ENCODE measurements at regions not wholly inside any gene's neighbourhood (a gene's known extent, or its start where the extent isn't known, plus 50 kb on each side); places are given as distances from the start of the nearest gene placed in this dataset.

DNA sequence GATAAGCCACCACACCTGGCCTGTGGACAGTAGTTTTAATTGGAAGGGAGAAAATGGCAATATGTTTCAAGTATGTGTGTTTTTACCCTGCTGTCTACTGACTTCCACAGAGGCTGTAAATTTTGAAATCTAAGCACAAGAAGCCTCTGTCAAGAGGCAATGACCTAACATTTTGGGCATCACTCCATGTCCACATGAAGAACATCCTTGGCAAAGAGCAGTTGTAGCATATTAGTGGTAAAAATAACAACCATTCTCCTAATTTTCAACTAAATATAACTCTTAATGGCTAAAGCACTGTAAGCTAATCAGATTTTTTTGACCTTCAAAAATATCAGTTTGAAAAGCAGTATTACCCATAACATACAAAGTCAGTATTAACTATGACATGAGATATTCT is 100.3 kb upstream of the APC start:
- TF ChIP-seq AFF4 (CRISPR knock-in tag; IDR thresholded peaks at IDR 0.05; ENCODE audit: borderline replicate concordance) (no peak), ZNF232 (CRISPR knock-in tag; IDR thresholded peaks at IDR 0.05) (no peak), IRF2 (CRISPR knock-in tag; IDR thresholded peaks at IDR 0.05; ENCODE audit: borderline replicate concordance, low read depth) (no peak), E2F4 (CRISPR knock-in tag; IDR thresholded peaks at IDR 0.05; ENCODE audit: borderline replicate concordance, low read depth) (no peak), CREB1 (CRISPR knock-in tag; IDR thresholded peaks at IDR 0.05) (no peak), NFE2L1 (CRISPR knock-in tag; IDR thresholded peaks at IDR 0.05) (no peak), CREM (CRISPR knock-in tag; IDR thresholded peaks at IDR 0.05) (no peak), TCF7 (CRISPR knock-in tag; IDR thresholded peaks at IDR 0.05; ENCODE audit: low read depth) (no peak), ESRRA (CRISPR knock-in tag; IDR thresholded peaks at IDR 0.05; ENCODE audit: borderline replicate concordance) (no peak)
- TF ChIP-seq, protein P1, sequence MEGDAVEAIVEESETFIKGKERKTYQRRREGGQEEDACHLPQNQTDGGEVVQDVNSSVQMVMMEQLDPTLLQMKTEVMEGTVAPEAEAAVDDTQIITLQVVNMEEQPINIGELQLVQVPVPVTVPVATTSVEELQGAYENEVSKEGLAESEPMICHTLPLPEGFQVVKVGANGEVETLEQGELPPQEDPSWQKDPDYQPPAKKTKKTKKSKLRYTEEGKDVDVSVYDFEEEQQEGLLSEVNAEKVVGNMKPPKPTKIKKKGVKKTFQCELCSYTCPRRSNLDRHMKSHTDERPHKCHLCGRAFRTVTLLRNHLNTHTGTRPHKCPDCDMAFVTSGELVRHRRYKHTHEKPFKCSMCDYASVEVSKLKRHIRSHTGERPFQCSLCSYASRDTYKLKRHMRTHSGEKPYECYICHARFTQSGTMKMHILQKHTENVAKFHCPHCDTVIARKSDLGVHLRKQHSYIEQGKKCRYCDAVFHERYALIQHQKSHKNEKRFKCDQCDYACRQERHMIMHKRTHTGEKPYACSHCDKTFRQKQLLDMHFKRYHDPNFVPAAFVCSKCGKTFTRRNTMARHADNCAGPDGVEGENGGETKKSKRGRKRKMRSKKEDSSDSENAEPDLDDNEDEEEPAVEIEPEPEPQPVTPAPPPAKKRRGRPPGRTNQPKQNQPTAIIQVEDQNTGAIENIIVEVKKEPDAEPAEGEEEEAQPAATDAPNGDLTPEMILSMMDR (IDR thresholded peaks at IDR 0.05) = no peak
- TF ChIP-seq, protein P2, sequence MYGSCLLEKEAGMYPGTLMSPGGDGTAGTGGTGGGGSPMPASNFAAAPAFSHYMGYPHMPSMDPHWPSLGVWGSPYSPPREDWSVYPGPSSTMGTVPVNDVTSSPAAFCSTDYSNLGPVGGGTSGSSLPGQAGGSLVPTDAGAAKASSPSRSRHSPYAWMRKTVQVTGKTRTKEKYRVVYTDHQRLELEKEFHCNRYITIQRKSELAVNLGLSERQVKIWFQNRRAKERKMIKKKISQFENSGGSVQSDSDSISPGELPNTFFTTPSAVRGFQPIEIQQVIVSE (CRISPR knock-in tag; IDR thresholded peaks at IDR 0.05; ENCODE audit: borderline replicate concordance) = no peak
- TF ChIP-seq, protein P3, sequence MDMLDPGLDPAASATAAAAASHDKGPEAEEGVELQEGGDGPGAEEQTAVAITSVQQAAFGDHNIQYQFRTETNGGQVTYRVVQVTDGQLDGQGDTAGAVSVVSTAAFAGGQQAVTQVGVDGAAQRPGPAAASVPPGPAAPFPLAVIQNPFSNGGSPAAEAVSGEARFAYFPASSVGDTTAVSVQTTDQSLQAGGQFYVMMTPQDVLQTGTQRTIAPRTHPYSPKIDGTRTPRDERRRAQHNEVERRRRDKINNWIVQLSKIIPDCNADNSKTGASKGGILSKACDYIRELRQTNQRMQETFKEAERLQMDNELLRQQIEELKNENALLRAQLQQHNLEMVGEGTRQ (CRISPR knock-in tag; IDR thresholded peaks at IDR 0.05) = no peak
- TF ChIP-seq, protein P4, sequence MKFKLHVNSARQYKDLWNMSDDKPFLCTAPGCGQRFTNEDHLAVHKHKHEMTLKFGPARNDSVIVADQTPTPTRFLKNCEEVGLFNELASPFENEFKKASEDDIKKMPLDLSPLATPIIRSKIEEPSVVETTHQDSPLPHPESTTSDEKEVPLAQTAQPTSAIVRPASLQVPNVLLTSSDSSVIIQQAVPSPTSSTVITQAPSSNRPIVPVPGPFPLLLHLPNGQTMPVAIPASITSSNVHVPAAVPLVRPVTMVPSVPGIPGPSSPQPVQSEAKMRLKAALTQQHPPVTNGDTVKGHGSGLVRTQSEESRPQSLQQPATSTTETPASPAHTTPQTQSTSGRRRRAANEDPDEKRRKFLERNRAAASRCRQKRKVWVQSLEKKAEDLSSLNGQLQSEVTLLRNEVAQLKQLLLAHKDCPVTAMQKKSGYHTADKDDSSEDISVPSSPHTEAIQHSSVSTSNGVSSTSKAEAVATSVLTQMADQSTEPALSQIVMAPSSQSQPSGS (CRISPR knock-in tag; IDR thresholded peaks at IDR 0.05; ENCODE audit: borderline replicate concordance, low read depth) = no peak

Measured in WTC11 (cell line).